Thoracic aorta (tissue), 2 donors: ENCODE measurements at regions not wholly inside any gene's neighbourhood (a gene's known extent, or its start where the extent isn't known, plus 50 kb on each side); places are given as distances from the start of the nearest gene placed in this dataset.

Source experiments
- ATAC-seq: fragments of 150-250 bp; one replicate; pipeline ENCODE4 v1.8.0; 2017; ENCODE audit warnings: low read depth; ENCODE audit not compliant: insufficient number of reproducible peaks, low FRiP score
- DNase-seq: peaks from one replicate; pipeline ENCODE4 v3.0.0-alpha.2; 2020; ENCODE audit warnings: low spot score
- H3K27ac ChIP-seq, 2 donors: fragments of 200-600 bp; sonication (generic); 1 replicate in 1 of 2; 2 replicates in 1 of 2; pipeline ENCODE4 v1.5.1; 2016; ENCODE audit warnings: mild to moderate bottlenecking in 2 of 2, moderate library complexity in 2 of 2
- H3K27me3 ChIP-seq: fragments of 200-600 bp; sonication (generic); replicated peaks from 2 replicates; pipeline ENCODE4 v1.6.0; 2016; ENCODE audit warnings: mild to moderate bottlenecking; ENCODE audit not compliant: insufficient read depth
- H3K36me3 ChIP-seq: fragments of 200-600 bp; sonication (generic); one replicate; pipeline ENCODE4 v1.5.1; 2016
- H3K4me1 ChIP-seq, 2 donors: fragments of 200-600 bp; sonication (generic); 1 replicate in 1 of 2; 2 replicates in 1 of 2; pipeline versions ENCODE4 v1.5.1 to v1.6.0; 2016; ENCODE audit warnings: low read depth in 2 of 2, mild to moderate bottlenecking in 1 of 2; ENCODE audit not compliant: control insufficient read depth in 1 of 2
- H3K4me3 ChIP-seq: fragments of 200-600 bp; sonication (generic); 2 replicates; pipeline ENCODE4 v1.5.1; 2016; ENCODE audit warnings: mild to moderate bottlenecking
- H3K9me3 ChIP-seq: fragments of 200-600 bp; sonication (generic); 2 replicates; pipeline ENCODE4 v1.5.1; 2016
- CTCF ChIP-seq: fragments of 200-600 bp; sonication (generic); IDR thresholded peaks from one replicate; pipeline ENCODE4 v1.5.1; 2019; ENCODE audit warnings: antibody characterized with exemption

GRCh38 chr18:10349561-10349960 is 104.9 kb upstream of the APCDD1 start:
- H3K27me3 ChIP-seq = no peaks in the 10 kb centered on the region
- no peak for ATAC-seq
- no peaks in the 10 kb centered on the region for H3K36me3 ChIP-seq
- H3K9me3 ChIP-seq = no peaks in the 10 kb centered on the region
- H3K4me3 ChIP-seq = no peak overlapping the region
- no peak overlapping the region for H3K27ac ChIP-seq
- peaks cover 10 to 14% of the 10 kb centered on the region in 2 donors for H3K4me1 ChIP-seq
- no peak for TF ChIP-seq CTCF
- no peak for DNase-seq

- Histone ChIP-seq H3K4me3 (no peak overlapping the region), H3K27ac (no peak overlapping the region), H3K27me3 (no peaks in the 10 kb centered on the region), H3K4me1 (peaks cover 10 to 18% of the 10 kb centered on the region in 2 donors), H3K9me3 (no peaks in the 10 kb centered on the region), H3K36me3 (no peaks in the 10 kb centered on the region)
- TF ChIP-seq CTCF = no peak
- DNase-seq (no peak), ATAC-seq (no peak)
Measured at GRCh38 chr18:10350661-10351060, 103.8 kb upstream of the APCDD1 start.

- Histone ChIP-seq H3K27me3 (no peaks in the 10 kb centered on the region), H3K9me3 (no peaks in the 10 kb centered on the region), H3K4me1 (peaks cover 10 to 18% of the 10 kb centered on the region in 2 donors), H3K4me3 (no peak overlapping the region), H3K36me3 (no peaks in the 10 kb centered on the region), H3K27ac (no peak overlapping the region)
- no peak for TF ChIP-seq CTCF
- DNase-seq = no peak
- no peak for ATAC-seq
Measured at GRCh38 chr18:10351219-10351818, 103.1 kb upstream of the APCDD1 start.

- Histone ChIP-seq H3K4me3 (no peak overlapping the region), H3K27me3 (no peaks in the 10 kb centered on the region), H3K36me3 (no peaks in the 10 kb centered on the region), H3K27ac (no peak overlapping the region), H3K4me1 (peaks cover 10 to 18% of the 10 kb centered on the region in 2 donors), H3K9me3 (no peaks in the 10 kb centered on the region)
- ATAC-seq = no peak
- no peak for TF ChIP-seq CTCF
- DNase-seq = no peak
Measured at GRCh38 chr18:10351858-10352257, 102.6 kb upstream of the APCDD1 start.

GRCh38 chr18:10352671-10353070 is 101.8 kb upstream of the APCDD1 start:
- H3K4me3 ChIP-seq = no peak overlapping the region
- no peak overlapping the region for H3K27ac ChIP-seq
- no peaks in the 10 kb centered on the region for H3K27me3 ChIP-seq
- peaks cover 10 to 18% of the 10 kb centered on the region in 2 donors for H3K4me1 ChIP-seq
- no peak for ATAC-seq
- DNase-seq = no peak
- no peaks in the 10 kb centered on the region for H3K36me3 ChIP-seq
- H3K9me3 ChIP-seq = no peaks in the 10 kb centered on the region
- TF ChIP-seq CTCF = no peak
